ENCODE measurements at regions not wholly inside any gene's neighbourhood (a gene's known extent, or its start where the extent isn't known, plus 50 kb on each side); places are given as distances from the start of the nearest gene placed in this dataset.

DNA sequence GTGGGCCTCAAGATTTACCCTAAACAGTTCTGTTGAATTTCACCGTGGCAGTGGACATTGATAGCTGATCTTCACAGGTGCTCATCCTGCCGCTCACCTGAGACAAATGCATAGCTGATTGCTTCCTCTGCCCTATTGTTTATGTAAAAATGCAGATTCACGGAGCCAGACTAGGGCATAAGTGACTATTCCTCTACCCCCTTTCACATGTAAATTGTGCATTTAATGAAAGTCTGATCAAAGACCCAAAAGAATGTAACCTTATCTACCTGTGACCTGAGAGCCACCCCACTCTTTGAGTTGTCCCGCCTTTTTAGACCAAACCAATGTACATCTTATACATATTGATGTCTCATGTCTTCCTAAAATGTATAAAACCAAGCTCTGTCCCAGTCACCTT lies 312.4 kb upstream of the CDH5 start:
- ATAC-seq (no peak), DNase-seq (no peak)
- H3K36me3 ChIP-seq = no peaks in the 10 kb centered on the region
- H3K4me3 ChIP-seq = no peak overlapping the region
- H3K9me3 ChIP-seq = no peaks in the 10 kb centered on the region
- H3K27ac ChIP-seq = no peak overlapping the region
- TF ChIP-seq, protein P1, sequence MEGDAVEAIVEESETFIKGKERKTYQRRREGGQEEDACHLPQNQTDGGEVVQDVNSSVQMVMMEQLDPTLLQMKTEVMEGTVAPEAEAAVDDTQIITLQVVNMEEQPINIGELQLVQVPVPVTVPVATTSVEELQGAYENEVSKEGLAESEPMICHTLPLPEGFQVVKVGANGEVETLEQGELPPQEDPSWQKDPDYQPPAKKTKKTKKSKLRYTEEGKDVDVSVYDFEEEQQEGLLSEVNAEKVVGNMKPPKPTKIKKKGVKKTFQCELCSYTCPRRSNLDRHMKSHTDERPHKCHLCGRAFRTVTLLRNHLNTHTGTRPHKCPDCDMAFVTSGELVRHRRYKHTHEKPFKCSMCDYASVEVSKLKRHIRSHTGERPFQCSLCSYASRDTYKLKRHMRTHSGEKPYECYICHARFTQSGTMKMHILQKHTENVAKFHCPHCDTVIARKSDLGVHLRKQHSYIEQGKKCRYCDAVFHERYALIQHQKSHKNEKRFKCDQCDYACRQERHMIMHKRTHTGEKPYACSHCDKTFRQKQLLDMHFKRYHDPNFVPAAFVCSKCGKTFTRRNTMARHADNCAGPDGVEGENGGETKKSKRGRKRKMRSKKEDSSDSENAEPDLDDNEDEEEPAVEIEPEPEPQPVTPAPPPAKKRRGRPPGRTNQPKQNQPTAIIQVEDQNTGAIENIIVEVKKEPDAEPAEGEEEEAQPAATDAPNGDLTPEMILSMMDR (IDR thresholded peaks at IDR 0.05) = no peak
- peaks cover 0 to 7% (median 0%) of the 10 kb centered on the region in 7 donors for H3K27me3 ChIP-seq
- intact Hi-C loops (cut with DNase I) = no loop called here
- WGBS, 2 donors = 88 to 91% methylated on average over 4 of the region's 4 CpGs
- no peaks in the 10 kb centered on the region for H3K4me1 ChIP-seq

DNA sequence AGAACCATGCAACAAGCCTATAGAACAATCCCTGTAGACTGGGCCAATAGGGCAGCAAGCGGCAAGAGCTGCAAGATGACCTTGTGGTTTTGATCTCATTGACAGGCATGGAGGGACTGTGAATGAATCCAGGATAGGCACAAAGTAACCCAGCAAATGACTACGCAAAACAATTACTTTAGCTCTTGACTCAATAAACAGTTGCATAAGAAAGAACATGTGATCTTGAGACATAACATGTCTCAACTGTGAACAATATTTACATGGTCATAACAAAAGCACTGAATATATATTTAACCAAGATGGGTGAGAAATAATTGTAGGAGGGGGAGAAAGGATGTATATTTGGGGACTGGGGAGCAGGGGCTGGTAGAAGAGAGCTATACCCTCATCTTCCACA lies 313.7 kb upstream of the CDH5 start:
- no peak for DNase-seq
- H3K36me3 ChIP-seq = no peaks in the 10 kb centered on the region
- H3K4me3 ChIP-seq = no peak overlapping the region
- intact Hi-C loops (cut with DNase I) = no loop called here
- H3K4me1 ChIP-seq = no peaks in the 10 kb centered on the region
- H3K9me3 ChIP-seq = no peaks in the 10 kb centered on the region
- TF ChIP-seq, protein P1 (IDR thresholded peaks at IDR 0.05) = no peak
- 92 to 96% methylated on average over 2 of the region's 2 CpGs for WGBS, 2 donors
- H3K27me3 ChIP-seq = peaks cover 0 to 7% (median 0%) of the 10 kb centered on the region in 7 donors
- no peak overlapping the region for H3K27ac ChIP-seq
- no peak for ATAC-seq

GRCh38 chr16:66050991-66051390 lies 315.5 kb upstream of the CDH5 start:
- Histone ChIP-seq H3K4me3 (no peak overlapping the region), H3K27me3 (peaks cover 0 to 7% (median 0%) of the 10 kb centered on the region in 7 donors), H3K9me3 (no peaks in the 10 kb centered on the region), H3K27ac (no peak overlapping the region), H3K4me1 (no peaks in the 10 kb centered on the region), H3K36me3 (no peaks in the 10 kb centered on the region)
- TF ChIP-seq, protein P1 (IDR thresholded peaks at IDR 0.05) = no peak
- DNase-seq = no peak
- peak in 1 of 8 donors; percentile 35 for ATAC-seq
- intact Hi-C loops (cut with DNase I) = no loop called here
- 59 to 61% methylated on average over 2 of the region's 2 CpGs for WGBS, 2 donors

DNA sequence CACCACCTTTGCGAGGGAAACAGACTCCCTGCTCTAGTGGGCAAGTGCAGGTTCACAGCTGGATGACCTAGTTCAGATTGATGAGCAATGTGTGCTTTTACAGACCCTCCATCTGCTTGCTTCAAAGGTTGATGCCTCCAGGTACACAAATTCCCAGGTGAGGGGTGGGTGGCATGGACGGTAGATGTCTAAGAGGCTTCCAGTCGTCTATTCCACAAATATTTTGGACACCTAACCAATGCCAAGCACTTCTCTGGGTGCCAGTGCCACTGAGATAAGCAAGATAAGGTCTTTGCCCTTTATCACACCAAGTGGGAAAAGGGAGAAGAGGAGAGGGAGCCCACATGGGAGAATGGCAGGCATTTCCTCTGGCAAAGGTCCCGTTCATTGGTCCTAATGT lies 316.6 kb upstream of the CDH5 start:
- H3K4me3 ChIP-seq = no peak overlapping the region
- no peak for ATAC-seq
- no peaks in the 10 kb centered on the region for H3K27me3 ChIP-seq
- 68 to 77% methylated on average over 4 of the region's 4 CpGs for WGBS, 2 donors
- no peaks in the 10 kb centered on the region for H3K36me3 ChIP-seq
- no peak for DNase-seq
- intact Hi-C loops (cut with DNase I) = no loop called here
- H3K4me1 ChIP-seq = no peaks in the 10 kb centered on the region
- no peaks in the 10 kb centered on the region for H3K9me3 ChIP-seq
- TF ChIP-seq, protein P1 (IDR thresholded peaks at IDR 0.05) = no peak
- no peak overlapping the region for H3K27ac ChIP-seq

DNA sequence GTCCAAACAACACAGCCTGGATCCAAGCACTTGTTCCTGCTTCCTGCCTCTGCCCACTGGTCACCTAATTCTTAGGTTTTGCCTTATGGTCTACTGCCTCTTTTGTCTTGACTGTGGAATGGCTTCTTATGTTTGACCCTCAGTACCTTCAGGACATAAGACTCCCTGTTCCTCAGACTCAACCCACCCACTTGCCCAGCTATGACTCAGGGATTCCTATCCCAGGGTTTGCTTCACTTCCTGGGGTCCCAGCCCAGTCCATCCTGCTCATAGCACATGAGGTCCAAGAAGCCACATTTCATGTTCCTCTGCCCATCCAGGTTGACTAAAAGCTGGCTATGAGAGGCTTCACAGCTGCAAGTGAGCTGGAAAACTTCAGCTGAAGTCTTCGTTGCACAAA lies 320.9 kb upstream of the CDH5 start:
- Histone ChIP-seq H3K4me1 (no peaks in the 10 kb centered on the region), H3K9me3 (no peaks in the 10 kb centered on the region), H3K36me3 (no peaks in the 10 kb centered on the region), H3K27me3 (no peaks in the 10 kb centered on the region), H3K27ac (no peak overlapping the region), H3K4me3 (no peak overlapping the region)
- TF ChIP-seq, protein P1 (IDR thresholded peaks at IDR 0.05) = no peak
- ATAC-seq (no peak), DNase-seq (no peak)
- intact Hi-C loops (cut with DNase I) = no loop called here
- 94 to 95% methylated on average over 1 of the region's 1 CpG for WGBS, 2 donors
